SU-DHL-6 (cell line): ENCODE measurements at regions not wholly inside any gene's neighbourhood (a gene's known extent, or its start where the extent isn't known, plus 50 kb on each side); places are given as distances from the start of the nearest gene placed in this dataset.

Source experiments
- H2AFZ ChIP-seq: fragments of 200-600 bp; sonication (generic); 2 replicates; pipeline ENCODE4 v1.6.1; 2014; ENCODE audit warnings: low read depth, mild to moderate bottlenecking, moderate library complexity, mixed read lengths, antibody characterized with exemption, low read length; ENCODE audit not compliant: severe bottlenecking
- H3F3A ChIP-seq: fragments of 200-600 bp; shearing (Covaris generic); 2 replicates; pipeline ENCODE4 v1.6.0; 2016; ENCODE audit warnings: antibody characterized with exemption, mild to moderate bottlenecking; ENCODE audit not compliant: insufficient read depth
- H3K27ac ChIP-seq: fragments of 200-600 bp; sonication (generic); 2 replicates; pipeline ENCODE4 v1.5.1; 2016; ENCODE audit warnings: low read depth, mild to moderate bottlenecking, low read length, moderate library complexity, mixed read lengths
- H3K27me3 ChIP-seq: fragments of 200-600 bp; sonication (generic), shearing (Covaris generic); 2 replicates; pipeline ENCODE4 v1.6.0; 2014; ENCODE audit warnings: mild to moderate bottlenecking, low read length
- H3K36me3 ChIP-seq: fragments of 200-600 bp; sonication (generic); 2 replicates; pipeline ENCODE4 v1.6.1; 2014; ENCODE audit warnings: mild to moderate bottlenecking, low read length, mixed read lengths
- H3K4me2 ChIP-seq: fragments of 300-600, 200-600 bp; shearing (Covaris generic), sonication (generic); 2 replicates; pipeline ENCODE4 v1.6.0; 2014; ENCODE audit warnings: low read length, low read depth, mild to moderate bottlenecking; ENCODE audit not compliant: poor library complexity, severe bottlenecking
- H3K4me3 ChIP-seq: fragments of 200-600 bp; sonication (generic); 2 replicates; pipeline ENCODE4 v1.5.1; 2014; ENCODE audit warnings: antibody characterized with exemption, low read length, mild to moderate bottlenecking, mixed read lengths; ENCODE audit not compliant: insufficient read depth, poor library complexity, severe bottlenecking
- H3K79me2 ChIP-seq: fragments of 200-600 bp; sonication (generic); 2 replicates; pipeline ENCODE4 v1.6.1; 2014; ENCODE audit warnings: mild to moderate bottlenecking, low read length, moderate library complexity; ENCODE audit not compliant: insufficient read depth
- H3K9ac ChIP-seq: fragments of 200-600 bp; sonication (generic); 2 replicates; pipeline ENCODE4 v1.7.0; 2014; ENCODE audit warnings: mild to moderate bottlenecking, low read length
- H3K9me2 ChIP-seq: fragments of 200-600 bp; sonication (generic); replicated peaks from 2 replicates; pipeline ENCODE4 v1.6.1; 2014; ENCODE audit warnings: low read length; ENCODE audit not compliant: insufficient read depth
- H3K9me3 ChIP-seq: fragments of 200-600 bp; sonication (generic); 2 replicates; pipeline ENCODE4 v1.6.1; 2014; ENCODE audit warnings: low read length, mixed read lengths; ENCODE audit not compliant: insufficient read depth
- H4K20me1 ChIP-seq: fragments of 200-600 bp; sonication (generic); 2 replicates; pipeline ENCODE4 v1.6.1; 2014; ENCODE audit warnings: low read depth, mild to moderate bottlenecking, antibody characterized with exemption, low read length, moderate library complexity, mixed read lengths
- CTCF ChIP-seq: fragments of 200-600 bp; sonication (generic); IDR thresholded peaks from one replicate; pipeline ENCODE4 v1.5.1; 2017; ENCODE audit warnings: antibody characterized with exemption, mild to moderate bottlenecking, low read length, moderate library complexity; ENCODE audit not compliant: insufficient read depth, poor library complexity, severe bottlenecking
- EZH2phosphoT487 ChIP-seq: fragments of 200-600 bp; sonication (generic), shearing (Covaris generic); conservative IDR thresholded peaks from 2 replicates; pipeline ENCODE4 v1.6.1; 2018; ENCODE audit warnings: mild to moderate bottlenecking, antibody characterized with exemption, low read length, moderate library complexity, mixed read lengths

- no peak overlapping the region for H3K4me2 ChIP-seq
- H4K20me1 ChIP-seq: no peaks in the 10 kb centered on the region
- H3K9ac ChIP-seq: no peak overlapping the region
- H3K27ac ChIP-seq: no peak overlapping the region
- H2AFZ ChIP-seq: no peak overlapping the region
- no peaks in the 10 kb centered on the region for H3K9me3 ChIP-seq
- H3K79me2 ChIP-seq: no peaks in the 10 kb centered on the region
- no peaks in the 10 kb centered on the region for H3F3A ChIP-seq
- no peak for TF ChIP-seq EZH2phosphoT487
- TF ChIP-seq CTCF: no peak
- H3K36me3 ChIP-seq: no peaks in the 10 kb centered on the region
- no peak overlapping the region for H3K4me3 ChIP-seq
- H3K27me3 ChIP-seq: no peaks in the 10 kb centered on the region
- H3K9me2 ChIP-seq: no peaks in the 10 kb centered on the region
These were observed 1347.0 kb downstream of the EPHA7 start for GRCh38 chr6:92072387-92072786.

- TF ChIP-seq CTCF: no peak
- TF ChIP-seq EZH2phosphoT487: no peak
These were observed 1349.6 kb downstream of the EPHA7 start for GRCh38 chr6:92069781-92070180.

GRCh38 chr6:92052513-92052912, 1366.8 kb downstream of the EPHA7 start:
- Histone ChIP-seq H3K9ac (no peak overlapping the region), H4K20me1 (no peaks in the 10 kb centered on the region), H3K27ac (no peak overlapping the region), H3K79me2 (no peaks in the 10 kb centered on the region), H3K4me2 (no peak overlapping the region), H3K27me3 (no peaks in the 10 kb centered on the region), H3K36me3 (no peaks in the 10 kb centered on the region), H3K4me3 (no peak overlapping the region), H3K9me3 (no peaks in the 10 kb centered on the region), H3F3A (no peaks in the 10 kb centered on the region), H3K9me2 (no peaks in the 10 kb centered on the region), H2AFZ (no peak overlapping the region)
- no peak for TF ChIP-seq CTCF
- no peak for TF ChIP-seq EZH2phosphoT487

More at GRCh38 chr6:92069781-92070180, 1349.6 kb downstream of the EPHA7 start:
- no peak overlapping the region for H3K4me3 ChIP-seq
- H4K20me1 ChIP-seq: no peaks in the 10 kb centered on the region
- H3K27ac ChIP-seq: no peak overlapping the region
- H3F3A ChIP-seq: no peaks in the 10 kb centered on the region
- H3K36me3 ChIP-seq: no peaks in the 10 kb centered on the region
- no peaks in the 10 kb centered on the region for H3K9me2 ChIP-seq
- no peak overlapping the region for H2AFZ ChIP-seq
- H3K79me2 ChIP-seq: no peaks in the 10 kb centered on the region
- no peaks in the 10 kb centered on the region for H3K27me3 ChIP-seq
- H3K9ac ChIP-seq: no peak overlapping the region
- H3K4me2 ChIP-seq: no peak overlapping the region
- no peaks in the 10 kb centered on the region for H3K9me3 ChIP-seq
